Astrocyte (in vitro differentiated cells and primary cell): ENCODE measurements at regions not wholly inside any gene's neighbourhood (a gene's known extent, or its start where the extent isn't known, plus 50 kb on each side); places are given as distances from the start of the nearest gene placed in this dataset.
"Not testable (repeated sequence)": the region's sequence is repeated elsewhere in the genome, so short reads cannot be mapped to it uniquely, and the experiment has no call there.

Source experiments
- DNase-seq: peaks from one replicate; pipeline ENCODE4 v3.0.0-alpha.2; 2010; ENCODE audit warnings: low read depth
- FAIRE-seq: peaks from 2 replicates; lab custom pipeline; 2011; peaks lifted over from hg19 to GRCh38; lab: Jason Lieb, UNC
- H2AFZ ChIP-seq: 2 replicates; pipeline ENCODE4 v1.6.0; 2012; ENCODE audit warnings: low read depth, low read length, inconsistent platforms
- H3K27ac ChIP-seq: 2 replicates; pipeline ENCODE4 v1.5.1; 2011; ENCODE audit warnings: low read depth, low read length, inconsistent platforms
- H3K27me3 ChIP-seq: 2 replicates; pipeline ENCODE4 v1.6.0; 2011; ENCODE audit warnings: low read length, inconsistent platforms; ENCODE audit not compliant: insufficient read depth
- H3K36me3 ChIP-seq: 2 replicates; pipeline ENCODE4 v1.5.1; 2011; ENCODE audit warnings: low read length, inconsistent platforms; ENCODE audit not compliant: insufficient read depth
- H3K4me1 ChIP-seq: 2 replicates; pipeline ENCODE4 v1.5.1; 2011; ENCODE audit warnings: low read length, inconsistent platforms; ENCODE audit not compliant: insufficient read depth
- H3K4me2 ChIP-seq: 2 replicates; pipeline ENCODE4 v1.6.0; 2012; ENCODE audit warnings: low read length, inconsistent platforms
- H3K4me3 ChIP-seq: 2 replicates; pipeline ENCODE4 v1.5.1; 2011; ENCODE audit warnings: low read depth, mild to moderate bottlenecking, low read length, inconsistent platforms; ENCODE audit not compliant: insufficient read depth
- H3K79me2 ChIP-seq: 2 replicates; pipeline ENCODE4 v1.6.0; 2012; ENCODE audit warnings: mild to moderate bottlenecking, low read length, inconsistent platforms; ENCODE audit not compliant: insufficient read depth
- H3K9ac ChIP-seq: 2 replicates; pipeline ENCODE4 v1.6.0; 2012; ENCODE audit warnings: mild to moderate bottlenecking, low read length, inconsistent platforms
- H3K9me3 ChIP-seq: 2 replicates; pipeline ENCODE4 v1.5.1; 2012; ENCODE audit warnings: low read depth, mild to moderate bottlenecking, low read length, inconsistent platforms; ENCODE audit not compliant: insufficient read depth
- H4K20me1 ChIP-seq: 2 replicates; pipeline ENCODE4 v1.6.0; 2012; ENCODE audit warnings: low read length, inconsistent platforms; ENCODE audit not compliant: insufficient read depth
- H3K27ac Mint-ChIP-seq: one replicate; pipeline ENCODE4 v1.8.0; 2021; ENCODE audit warnings: mild to moderate bottlenecking, mixed read lengths; ENCODE audit not compliant: unreplicated experiment
- H3K27me3 Mint-ChIP-seq: one replicate; pipeline ENCODE4 v1.8.0; 2021; ENCODE audit warnings: low read depth, mixed read lengths; ENCODE audit not compliant: unreplicated experiment
- H3K36me3 Mint-ChIP-seq: one replicate; pipeline ENCODE4 v1.8.0; 2021; ENCODE audit warnings: low read depth, mixed read lengths; ENCODE audit not compliant: unreplicated experiment
- H3K4me1 Mint-ChIP-seq: one replicate; pipeline ENCODE4 v1.8.0; 2021; ENCODE audit warnings: low read depth, mixed read lengths; ENCODE audit not compliant: unreplicated experiment
- H3K4me3 Mint-ChIP-seq: one replicate; pipeline ENCODE4 v1.8.0; 2021; ENCODE audit warnings: mild to moderate bottlenecking, moderate library complexity, mixed read lengths; ENCODE audit not compliant: unreplicated experiment
- H3K9me3 Mint-ChIP-seq: one replicate; pipeline ENCODE4 v1.8.0; 2021; ENCODE audit warnings: mild to moderate bottlenecking, mixed read lengths; ENCODE audit not compliant: unreplicated experiment
- EZH2 ChIP-seq: IDR thresholded peaks from 2 replicates; pipeline ENCODE4 v1.6.1; 2012; ENCODE audit warnings: mild to moderate bottlenecking, low read length, inconsistent platforms; ENCODE audit not compliant: insufficient read depth
- TF ChIP-seq, protein P1 (sequence below): IDR thresholded peaks from 2 replicates; pipeline ENCODE4 v1.5.1; 2011; ENCODE audit warnings: low read depth, mild to moderate bottlenecking, inconsistent platforms, low read length, moderate library complexity; ENCODE audit not compliant: insufficient read depth

- Mint-ChIP-seq H3K27ac (no peak overlapping the region), H3K27me3 (peaks cover 3% of the 10 kb centered on the region), H3K36me3 (no peaks in the 10 kb centered on the region), H3K9me3 (no peaks in the 10 kb centered on the region), H3K4me3 (no peak overlapping the region), H3K4me1 (no peaks in the 10 kb centered on the region)
- Histone ChIP-seq H3K9ac (no peak overlapping the region), H3K27ac (no peak overlapping the region), H4K20me1 (no peaks in the 10 kb centered on the region), H3K27me3 (no peaks in the 10 kb centered on the region), H3K4me1 (no peaks in the 10 kb centered on the region), H3K36me3 (no peaks in the 10 kb centered on the region), H2AFZ (no peak overlapping the region), H3K79me2 (no peaks in the 10 kb centered on the region), H3K4me3 (no peak overlapping the region), H3K4me2 (no peak overlapping the region), H3K9me3 (no peaks in the 10 kb centered on the region)
- no peak for FAIRE-seq
- TF ChIP-seq EZH2 = no peak
- TF ChIP-seq, protein P1, sequence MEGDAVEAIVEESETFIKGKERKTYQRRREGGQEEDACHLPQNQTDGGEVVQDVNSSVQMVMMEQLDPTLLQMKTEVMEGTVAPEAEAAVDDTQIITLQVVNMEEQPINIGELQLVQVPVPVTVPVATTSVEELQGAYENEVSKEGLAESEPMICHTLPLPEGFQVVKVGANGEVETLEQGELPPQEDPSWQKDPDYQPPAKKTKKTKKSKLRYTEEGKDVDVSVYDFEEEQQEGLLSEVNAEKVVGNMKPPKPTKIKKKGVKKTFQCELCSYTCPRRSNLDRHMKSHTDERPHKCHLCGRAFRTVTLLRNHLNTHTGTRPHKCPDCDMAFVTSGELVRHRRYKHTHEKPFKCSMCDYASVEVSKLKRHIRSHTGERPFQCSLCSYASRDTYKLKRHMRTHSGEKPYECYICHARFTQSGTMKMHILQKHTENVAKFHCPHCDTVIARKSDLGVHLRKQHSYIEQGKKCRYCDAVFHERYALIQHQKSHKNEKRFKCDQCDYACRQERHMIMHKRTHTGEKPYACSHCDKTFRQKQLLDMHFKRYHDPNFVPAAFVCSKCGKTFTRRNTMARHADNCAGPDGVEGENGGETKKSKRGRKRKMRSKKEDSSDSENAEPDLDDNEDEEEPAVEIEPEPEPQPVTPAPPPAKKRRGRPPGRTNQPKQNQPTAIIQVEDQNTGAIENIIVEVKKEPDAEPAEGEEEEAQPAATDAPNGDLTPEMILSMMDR = no peak
- DNase-seq = no peak
Observed at GRCh38 chr13:91249861-91250260, 97.6 kb upstream of the MIR17HG start.

DNA sequence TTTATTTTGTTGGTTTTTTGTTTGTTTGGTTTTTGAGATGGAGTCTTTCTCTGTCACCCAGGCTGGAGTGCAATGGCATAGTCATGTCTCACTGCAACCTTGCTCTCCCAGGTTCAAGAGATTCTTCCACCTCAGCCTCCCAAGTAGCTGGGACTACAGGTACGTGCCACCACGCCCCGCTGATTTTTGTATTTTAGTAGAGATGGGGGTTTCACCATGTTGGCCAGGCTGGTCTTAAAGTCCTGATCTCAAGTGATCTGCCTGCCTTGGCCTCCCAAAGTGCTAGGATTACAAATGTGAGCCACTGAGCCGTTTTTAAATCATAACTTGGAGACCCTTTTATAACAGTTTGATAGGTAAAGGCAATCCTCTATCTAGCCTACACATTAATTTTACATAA lies 95.9 kb upstream of the MIR17HG start:
- not testable (repeated sequence) for DNase-seq, H3K4me1 ChIP-seq, FAIRE-seq, H3K27ac Mint-ChIP-seq, H3K9me3 Mint-ChIP-seq, H3K4me3 Mint-ChIP-seq, H3K4me2 ChIP-seq, H3K27me3 Mint-ChIP-seq, H3K36me3 Mint-ChIP-seq, H3K36me3 ChIP-seq, H3K9ac ChIP-seq, H3K4me1 Mint-ChIP-seq, H3K4me3 ChIP-seq, H3K27me3 ChIP-seq, H3K79me2 ChIP-seq, H2AFZ ChIP-seq, H3K27ac ChIP-seq, H4K20me1 ChIP-seq, H3K9me3 ChIP-seq

DNA sequence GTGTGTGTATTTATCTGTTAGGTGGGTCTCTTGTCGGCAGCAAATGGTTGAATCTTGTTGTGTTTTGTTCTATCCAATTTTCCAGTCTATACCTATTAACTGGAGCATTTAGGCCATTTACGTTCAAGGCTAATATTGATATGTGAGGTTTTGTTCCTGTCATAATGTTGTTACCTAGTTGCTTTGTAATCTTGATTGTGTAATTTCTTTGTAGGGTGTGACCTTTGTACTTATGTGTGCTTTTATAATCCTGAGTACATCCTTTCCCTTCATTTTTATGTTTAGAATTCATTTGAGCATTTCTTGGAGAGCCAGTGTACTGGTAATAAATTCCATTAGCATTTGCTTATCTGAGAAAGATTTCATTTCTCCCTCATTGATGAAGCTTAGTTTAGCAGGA lies 83.0 kb upstream of the MIR17HG start:
- Histone ChIP-seq H3K36me3 (no peaks in the 10 kb centered on the region), H3K27ac (no peak overlapping the region), H3K4me2 (no peak overlapping the region), H3K9ac (no peak overlapping the region), H3K4me3 (no peak overlapping the region), H3K9me3 (no peaks in the 10 kb centered on the region), H3K79me2 (no peaks in the 10 kb centered on the region), H2AFZ (no peak overlapping the region), H3K27me3 (no peaks in the 10 kb centered on the region), H3K4me1 (no peaks in the 10 kb centered on the region), H4K20me1 (no peaks in the 10 kb centered on the region)
- Mint-ChIP-seq H3K9me3 (peaks cover 7% of the 10 kb centered on the region), H3K27me3 (no peaks in the 10 kb centered on the region), H3K4me1 (peaks cover 4% of the 10 kb centered on the region), H3K4me3 (no peak overlapping the region), H3K36me3 (no peaks in the 10 kb centered on the region), H3K27ac (no peak overlapping the region)
- DNase-seq (no peak), FAIRE-seq (no peak)
- TF ChIP-seq, protein P1 = no peak
- no peak for TF ChIP-seq EZH2
